Endodermal cell (in vitro differentiated cells): ENCODE measurements at regions not wholly inside any gene's neighbourhood (a gene's known extent, or its start where the extent isn't known, plus 50 kb on each side); places are given as distances from the start of the nearest gene placed in this dataset.

Experiments used
- DNase-seq: peaks from one replicate; pipeline ENCODE4 v3.0.0-alpha.2; 2017
- H3K27ac ChIP-seq: 2 replicates; pipeline ENCODE4 v1.5.1; 2013; ENCODE audit warnings: mild to moderate bottlenecking, low read depth, low read length, moderate library complexity
- H3K27me3 ChIP-seq: 2 replicates; pipeline ENCODE4 v1.6.1; 2013; ENCODE audit warnings: mild to moderate bottlenecking, low read length, moderate library complexity; ENCODE audit not compliant: insufficient read depth, control insufficient read depth, poor library complexity, severe bottlenecking
- H3K36me3 ChIP-seq: 2 replicates; pipeline ENCODE4 v1.7.0; 2013; ENCODE audit warnings: mild to moderate bottlenecking, low read length, moderate library complexity; ENCODE audit not compliant: control insufficient read depth, insufficient read depth
- H3K4me1 ChIP-seq: one replicate; pipeline ENCODE4 v1.7.0; 2013; ENCODE audit warnings: low read length; ENCODE audit not compliant: control insufficient read depth, insufficient read depth
- H3K4me3 ChIP-seq: 2 replicates; pipeline ENCODE4 v1.5.1; 2013; ENCODE audit warnings: mild to moderate bottlenecking, low read length, moderate library complexity
- H3K9ac ChIP-seq: 2 replicates; pipeline ENCODE4 v1.6.1; 2013; ENCODE audit warnings: mild to moderate bottlenecking, low read length, moderate library complexity; ENCODE audit not compliant: poor library complexity, severe bottlenecking; ENCODE audit errors: extremely low read depth
- H3K9me3 ChIP-seq: 2 replicates; pipeline ENCODE4 v1.6.1; 2013; ENCODE audit warnings: mild to moderate bottlenecking, low read length, moderate library complexity; ENCODE audit not compliant: control insufficient read depth
- H3K27ac Mint-ChIP-seq: 2 replicates; pipeline ENCODE4 v1.8.0; 2020; ENCODE audit warnings: mixed read lengths
- H3K27me3 Mint-ChIP-seq: 2 replicates; pipeline ENCODE4 v1.8.0; 2021; ENCODE audit warnings: mild to moderate bottlenecking, mixed read lengths; ENCODE audit not compliant: insufficient read depth
- H3K36me3 Mint-ChIP-seq: 2 replicates; pipeline ENCODE4 v1.8.0; 2020; ENCODE audit warnings: low read depth, mixed read lengths
- H3K4me1 Mint-ChIP-seq: 2 replicates; pipeline ENCODE4 v1.8.0; 2020; ENCODE audit warnings: mixed read lengths
- H3K4me3 Mint-ChIP-seq: 2 replicates; pipeline ENCODE4 v1.8.0; 2020; ENCODE audit warnings: mild to moderate bottlenecking, moderate library complexity, mixed read lengths
- H3K9me3 Mint-ChIP-seq: 2 replicates; pipeline ENCODE4 v1.8.0; 2020; ENCODE audit warnings: mild to moderate bottlenecking, mixed read lengths
- CTCF ChIP-seq: fragments of 200-600 bp; sonication (generic); conservative IDR thresholded peaks from 2 replicates; pipeline ENCODE4 v1.5.0; 2021; ENCODE audit warnings: antibody characterized with exemption, mild to moderate bottlenecking
- WGBS, 2 experiments: methylation state at CpG; one replicate each; pipeline versions ENCODE4 v1.1.5 to v1.1.7; 2013; ENCODE audit warnings: missing lambda C conversion rate in 2 of 2, mixed read lengths in 1 of 2; ENCODE audit not compliant: insufficient coverage in 1 of 2, insufficient read length in 1 of 2; 5-methylcytosine and 5-hydroxymethylcytosine counted together

DNA sequence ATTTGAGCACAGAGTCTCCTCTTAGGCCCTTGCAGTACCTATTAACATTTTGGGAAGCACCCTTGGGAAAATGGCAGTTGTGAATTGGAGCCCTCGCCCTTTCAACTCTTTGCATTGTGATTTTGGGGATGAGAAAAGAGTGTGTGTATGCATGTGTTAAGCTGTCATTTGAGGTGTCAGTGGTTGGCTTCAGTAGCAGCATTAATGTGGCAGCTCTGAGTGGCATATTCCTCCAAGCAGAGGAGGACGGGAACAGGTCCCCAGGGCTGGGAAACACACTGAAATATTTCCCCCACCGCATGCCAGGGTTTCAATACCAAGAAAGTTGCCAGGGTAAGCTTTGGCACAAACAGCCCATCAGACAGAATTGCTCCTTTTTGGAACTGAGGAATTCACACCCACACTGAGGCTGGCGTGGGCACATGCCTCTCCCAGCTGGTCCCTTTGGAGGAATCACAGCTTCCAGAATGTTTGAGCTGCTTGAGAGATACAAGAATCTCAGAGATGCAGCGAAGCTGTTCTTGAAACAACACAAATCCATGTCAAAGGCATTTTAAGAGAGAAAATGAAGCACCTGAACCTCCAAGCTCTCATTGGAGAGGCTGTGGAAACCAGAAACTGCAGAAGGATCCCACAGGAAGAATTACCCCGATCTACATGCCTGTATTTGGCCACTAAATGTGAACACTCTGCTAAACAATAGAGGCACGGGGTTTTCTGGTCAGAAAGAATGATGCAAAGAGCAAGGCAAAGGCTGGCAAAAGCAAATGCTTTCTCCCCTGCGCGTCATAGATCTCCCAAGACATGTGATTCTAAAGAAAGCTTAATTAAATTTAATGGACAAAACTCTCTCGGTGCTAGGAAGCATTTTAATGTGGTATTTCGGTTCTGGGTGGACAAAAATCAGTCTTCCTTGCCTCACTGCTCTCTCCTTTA, 67.2 kb upstream of the RCN1 start:
- no peaks in the 10 kb centered on the region for H3K36me3 Mint-ChIP-seq
- no peak overlapping the region for H3K9ac ChIP-seq
- no peaks in the 10 kb centered on the region for H3K4me1 Mint-ChIP-seq
- no peaks in the 10 kb centered on the region for H3K27me3 ChIP-seq
- no peaks in the 10 kb centered on the region for H3K4me1 ChIP-seq
- H3K36me3 ChIP-seq = no peaks in the 10 kb centered on the region
- H3K4me3 ChIP-seq = no peak overlapping the region
- peak; percentile 60 for DNase-seq
- no peak overlapping the region for H3K4me3 Mint-ChIP-seq
- H3K27ac ChIP-seq = no peak overlapping the region
- no peak for TF ChIP-seq CTCF
- 88% methylated on average over 11 of the region's 11 CpGs for whole genome bisulfite sequencing, 2 experiments
- no peaks in the 10 kb centered on the region for H3K9me3 Mint-ChIP-seq
- no peaks in the 10 kb centered on the region for H3K27me3 Mint-ChIP-seq
- H3K27ac Mint-ChIP-seq = no peak overlapping the region
- H3K9me3 ChIP-seq = no peaks in the 10 kb centered on the region

DNA sequence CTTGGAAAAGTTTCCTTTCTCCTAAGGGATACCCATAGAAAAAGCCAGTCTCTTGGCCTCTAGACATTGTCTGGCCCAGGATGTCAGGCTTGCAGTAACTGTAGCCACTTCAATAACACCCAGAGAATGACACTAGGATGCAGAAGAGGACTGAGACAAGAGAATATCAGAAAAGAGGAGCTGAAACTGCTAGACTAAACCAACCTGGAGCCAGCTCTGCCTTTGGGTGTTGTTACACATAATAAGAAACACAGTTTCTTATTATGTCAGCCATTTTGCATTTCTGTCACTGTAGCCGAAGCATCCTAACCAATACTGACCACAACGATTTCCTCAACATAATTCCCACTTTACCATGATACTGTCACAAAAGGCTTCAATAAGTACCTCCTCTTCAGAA, 72.2 kb upstream of the RCN1 start:
- 85 to 100% methylated on average over 2 of the region's 2 CpGs for WGBS, 2 experiments
- Histone ChIP-seq H3K4me3 (no peak overlapping the region), H3K27me3 (peaks cover 6% of the 10 kb centered on the region), H3K27ac (no peak overlapping the region), H3K9ac (no peak overlapping the region), H3K9me3 (no peaks in the 10 kb centered on the region), H3K36me3 (no peaks in the 10 kb centered on the region), H3K4me1 (no peaks in the 10 kb centered on the region)
- no peaks in the 10 kb centered on the region for H3K9me3 Mint-ChIP-seq
- no peaks in the 10 kb centered on the region for H3K27me3 Mint-ChIP-seq
- no peaks in the 10 kb centered on the region for H3K36me3 Mint-ChIP-seq
- H3K27ac Mint-ChIP-seq = no peak overlapping the region
- H3K4me1 Mint-ChIP-seq = no peaks in the 10 kb centered on the region
- H3K4me3 Mint-ChIP-seq = no peak overlapping the region
- no peak for TF ChIP-seq CTCF
- DNase-seq = no peak

- H3K27ac Mint-ChIP-seq = no peak overlapping the region
- peaks cover 6% of the 10 kb centered on the region for H3K27me3 ChIP-seq
- H3K9ac ChIP-seq = no peak overlapping the region
- peaks cover 2% of the 10 kb centered on the region for H3K27me3 Mint-ChIP-seq
- no peaks in the 10 kb centered on the region for H3K36me3 ChIP-seq
- no peaks in the 10 kb centered on the region for H3K9me3 ChIP-seq
- H3K4me3 Mint-ChIP-seq = no peak overlapping the region
- H3K4me1 ChIP-seq = no peaks in the 10 kb centered on the region
- no peak overlapping the region for H3K4me3 ChIP-seq
- no peak for DNase-seq
- WGBS, 2 experiments = 83 to 87% methylated on average over 1 to 2 of the region's 2 CpGs
- no peaks in the 10 kb centered on the region for H3K9me3 Mint-ChIP-seq
- no peaks in the 10 kb centered on the region for H3K36me3 Mint-ChIP-seq
- TF ChIP-seq CTCF = no peak
- no peaks in the 10 kb centered on the region for H3K4me1 Mint-ChIP-seq
- H3K27ac ChIP-seq = no peak overlapping the region
Measured at GRCh38 chr11:32016111-32016510, 74.8 kb upstream of the RCN1 start.
